ENCODE measurements at regions not wholly inside any gene's neighbourhood (a gene's known extent, or its start where the extent isn't known, plus 50 kb on each side); places are given as distances from the start of the nearest gene placed in this dataset.
A peak's percentile ranks its signal among the peaks of the same experiment; 100 is the strongest.

DNA sequence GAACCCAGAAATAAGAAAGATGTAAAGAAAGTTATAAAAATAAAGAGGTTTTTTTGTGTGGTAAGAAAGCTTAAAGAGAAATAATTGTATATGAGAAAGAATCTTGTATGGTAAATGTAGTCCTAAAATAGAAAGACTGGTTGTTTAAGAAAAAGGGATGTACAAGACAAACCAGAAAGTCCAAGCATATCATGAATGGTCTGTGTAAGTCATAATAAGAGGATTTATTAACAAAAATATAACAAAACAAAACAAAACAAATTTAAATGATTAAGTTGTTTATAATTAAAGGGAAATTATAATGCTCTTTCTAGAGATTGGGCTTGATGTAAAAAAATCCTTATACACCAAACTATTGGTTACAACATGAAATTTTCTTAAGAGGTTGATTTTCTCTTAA, 590.4 kb upstream of the PTGER4 start:
- ATAC-seq (no peak), FAIRE-seq (no peak), DNase-seq (ENCODE audit: low read depth in 1 of 2, low spot score in 1 of 2) (peak in 1 of 2 experiments; percentile 28)
- ChIA-PET POLR2A (no interaction called here), CTCF (no interaction called here)
- TF ChIP-seq ZFP36 (IDR thresholded peaks at IDR 0.05; ENCODE audit: borderline replicate concordance, partially characterized antibody), result peak; percentile 79
- TF ChIP-seq FOSL2 (IDR thresholded peaks at IDR 0.05), result no peak
- no peak for TF ChIP-seq FOSL2 (CRISPR knock-in tag; IDR thresholded peaks at IDR 0.05)
- no peak for TF ChIP-seq CBX8 (IDR thresholded peaks at IDR 0.05)
- H3K4me3 ChIP-seq, result no peak overlapping the region
- H3K4me2 ChIP-seq, result no peak overlapping the region
- H3K27ac ChIP-seq, result no peak overlapping the region
- H3K4me1 ChIP-seq, result no peaks in the 10 kb centered on the region
- H3K9me3 ChIP-seq, result no peaks in the 10 kb centered on the region; the same call in 2 of the 3 replicates

DNA sequence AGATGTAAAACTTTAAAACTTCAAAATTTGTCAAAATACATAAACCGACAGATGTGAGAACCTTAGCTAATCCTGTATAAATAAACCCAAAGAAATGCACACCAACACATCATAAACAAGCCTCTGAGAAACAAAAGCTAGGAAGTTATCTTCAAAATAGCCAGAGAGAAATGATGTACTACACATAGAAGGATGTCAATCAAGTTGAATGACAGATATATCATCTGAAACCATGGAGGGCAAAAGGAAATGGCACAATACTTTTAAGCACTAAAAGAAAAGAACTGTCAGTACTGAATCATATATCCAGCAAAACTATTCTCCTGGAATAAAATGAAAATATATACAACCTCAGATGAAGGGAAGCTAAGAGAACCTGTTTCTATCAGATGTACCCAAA, 595.1 kb upstream of the PTGER4 start:
- 73% methylated on average over 1 of the region's 1 CpG for WGBS (ENCODE audit: missing lambda C conversion rate)

More for the DNA sequence above, 595.1 kb upstream of the PTGER4 start:
- no peak overlapping the region for H3K4me3 ChIP-seq
- H3K9me3 ChIP-seq, result no peaks in the 10 kb centered on the region; the same call in 2 of the 3 replicates
- ChIA-PET CTCF (no interaction called here), POLR2A (no interaction called here)
- TF ChIP-seq POLR2A (IDR thresholded peaks at IDR 0.05; ENCODE audit: low read length) (no peak), EP300 (IDR thresholded peaks at IDR 0.05) (no peak), FOSL2 (IDR thresholded peaks at IDR 0.05) (no peak), FOSL2 (CRISPR knock-in tag; IDR thresholded peaks at IDR 0.05) (no peak), MAZ (IDR thresholded peaks at IDR 0.05; ENCODE audit: borderline replicate concordance, low read depth, low read length) (no peak), HEYL (CRISPR knock-in tag; IDR thresholded peaks at IDR 0.05) (no peak), JUN (IDR thresholded peaks at IDR 0.05) (no peak), NFE2L2 (conservative IDR thresholded peaks at IDR 0.05; ENCODE audit: low read length) (no peak), RFX5 (IDR thresholded peaks at IDR 0.05) (no peak), RARB (CRISPR knock-in tag; IDR thresholded peaks at IDR 0.05) (no peak), EHF (CRISPR knock-in tag; IDR thresholded peaks at IDR 0.05) (no peak), TP53 (CRISPR knock-in tag; IDR thresholded peaks at IDR 0.05) (no peak)
- TF ChIP-seq, protein P1, sequence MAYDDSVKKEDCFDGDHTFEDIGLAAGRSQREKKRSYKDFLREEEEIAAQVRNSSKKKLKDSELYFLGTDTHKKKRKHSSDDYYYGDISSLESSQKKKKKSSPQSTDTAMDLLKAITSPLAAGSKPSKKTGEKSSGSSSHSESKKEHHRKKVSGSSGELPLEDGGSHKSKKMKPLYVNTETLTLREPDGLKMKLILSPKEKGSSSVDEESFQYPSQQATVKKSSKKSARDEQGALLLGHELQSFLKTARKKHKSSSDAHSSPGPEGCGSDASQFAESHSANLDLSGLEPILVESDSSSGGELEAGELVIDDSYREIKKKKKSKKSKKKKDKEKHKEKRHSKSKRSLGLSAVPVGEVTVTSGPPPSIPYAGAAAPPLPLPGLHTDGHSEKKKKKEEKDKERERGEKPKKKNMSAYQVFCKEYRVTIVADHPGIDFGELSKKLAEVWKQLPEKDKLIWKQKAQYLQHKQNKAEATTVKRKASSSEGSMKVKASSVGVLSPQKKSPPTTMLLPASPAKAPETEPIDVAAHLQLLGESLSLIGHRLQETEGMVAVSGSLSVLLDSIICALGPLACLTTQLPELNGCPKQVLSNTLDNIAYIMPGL (CRISPR knock-in tag; IDR thresholded peaks at IDR 0.05; ENCODE audit: borderline replicate concordance), result no peak
- TF ChIP-seq, protein P2, sequence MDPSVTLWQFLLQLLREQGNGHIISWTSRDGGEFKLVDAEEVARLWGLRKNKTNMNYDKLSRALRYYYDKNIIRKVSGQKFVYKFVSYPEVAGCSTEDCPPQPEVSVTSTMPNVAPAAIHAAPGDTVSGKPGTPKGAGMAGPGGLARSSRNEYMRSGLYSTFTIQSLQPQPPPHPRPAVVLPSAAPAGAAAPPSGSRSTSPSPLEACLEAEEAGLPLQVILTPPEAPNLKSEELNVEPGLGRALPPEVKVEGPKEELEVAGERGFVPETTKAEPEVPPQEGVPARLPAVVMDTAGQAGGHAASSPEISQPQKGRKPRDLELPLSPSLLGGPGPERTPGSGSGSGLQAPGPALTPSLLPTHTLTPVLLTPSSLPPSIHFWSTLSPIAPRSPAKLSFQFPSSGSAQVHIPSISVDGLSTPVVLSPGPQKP (IDR thresholded peaks at IDR 0.05; ENCODE audit: low read depth, low read length), result no peak
- TF ChIP-seq, protein P3, sequence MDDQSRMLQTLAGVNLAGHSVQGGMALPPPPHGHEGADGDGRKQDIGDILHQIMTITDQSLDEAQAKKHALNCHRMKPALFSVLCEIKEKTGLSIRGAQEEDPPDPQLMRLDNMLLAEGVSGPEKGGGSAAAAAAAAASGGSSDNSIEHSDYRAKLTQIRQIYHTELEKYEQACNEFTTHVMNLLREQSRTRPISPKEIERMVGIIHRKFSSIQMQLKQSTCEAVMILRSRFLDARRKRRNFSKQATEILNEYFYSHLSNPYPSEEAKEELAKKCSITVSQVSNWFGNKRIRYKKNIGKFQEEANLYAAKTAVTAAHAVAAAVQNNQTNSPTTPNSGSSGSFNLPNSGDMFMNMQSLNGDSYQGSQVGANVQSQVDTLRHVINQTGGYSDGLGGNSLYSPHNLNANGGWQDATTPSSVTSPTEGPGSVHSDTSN (IDR thresholded peaks at IDR 0.05), result no peak
- TF ChIP-seq, protein P4, sequence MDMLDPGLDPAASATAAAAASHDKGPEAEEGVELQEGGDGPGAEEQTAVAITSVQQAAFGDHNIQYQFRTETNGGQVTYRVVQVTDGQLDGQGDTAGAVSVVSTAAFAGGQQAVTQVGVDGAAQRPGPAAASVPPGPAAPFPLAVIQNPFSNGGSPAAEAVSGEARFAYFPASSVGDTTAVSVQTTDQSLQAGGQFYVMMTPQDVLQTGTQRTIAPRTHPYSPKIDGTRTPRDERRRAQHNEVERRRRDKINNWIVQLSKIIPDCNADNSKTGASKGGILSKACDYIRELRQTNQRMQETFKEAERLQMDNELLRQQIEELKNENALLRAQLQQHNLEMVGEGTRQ (IDR thresholded peaks at IDR 0.05), result no peak
- TF ChIP-seq, protein P5, sequence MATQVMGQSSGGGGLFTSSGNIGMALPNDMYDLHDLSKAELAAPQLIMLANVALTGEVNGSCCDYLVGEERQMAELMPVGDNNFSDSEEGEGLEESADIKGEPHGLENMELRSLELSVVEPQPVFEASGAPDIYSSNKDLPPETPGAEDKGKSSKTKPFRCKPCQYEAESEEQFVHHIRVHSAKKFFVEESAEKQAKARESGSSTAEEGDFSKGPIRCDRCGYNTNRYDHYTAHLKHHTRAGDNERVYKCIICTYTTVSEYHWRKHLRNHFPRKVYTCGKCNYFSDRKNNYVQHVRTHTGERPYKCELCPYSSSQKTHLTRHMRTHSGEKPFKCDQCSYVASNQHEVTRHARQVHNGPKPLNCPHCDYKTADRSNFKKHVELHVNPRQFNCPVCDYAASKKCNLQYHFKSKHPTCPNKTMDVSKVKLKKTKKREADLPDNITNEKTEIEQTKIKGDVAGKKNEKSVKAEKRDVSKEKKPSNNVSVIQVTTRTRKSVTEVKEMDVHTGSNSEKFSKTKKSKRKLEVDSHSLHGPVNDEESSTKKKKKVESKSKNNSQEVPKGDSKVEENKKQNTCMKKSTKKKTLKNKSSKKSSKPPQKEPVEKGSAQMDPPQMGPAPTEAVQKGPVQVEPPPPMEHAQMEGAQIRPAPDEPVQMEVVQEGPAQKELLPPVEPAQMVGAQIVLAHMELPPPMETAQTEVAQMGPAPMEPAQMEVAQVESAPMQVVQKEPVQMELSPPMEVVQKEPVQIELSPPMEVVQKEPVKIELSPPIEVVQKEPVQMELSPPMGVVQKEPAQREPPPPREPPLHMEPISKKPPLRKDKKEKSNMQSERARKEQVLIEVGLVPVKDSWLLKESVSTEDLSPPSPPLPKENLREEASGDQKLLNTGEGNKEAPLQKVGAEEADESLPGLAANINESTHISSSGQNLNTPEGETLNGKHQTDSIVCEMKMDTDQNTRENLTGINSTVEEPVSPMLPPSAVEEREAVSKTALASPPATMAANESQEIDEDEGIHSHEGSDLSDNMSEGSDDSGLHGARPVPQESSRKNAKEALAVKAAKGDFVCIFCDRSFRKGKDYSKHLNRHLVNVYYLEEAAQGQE (IDR thresholded peaks at IDR 0.05), result no peak
- DNase-seq (ENCODE audit: low read depth in 1 of 2, low spot score in 1 of 2) (no peak), FAIRE-seq (no peak), ATAC-seq (no peak)
- no peak overlapping the region for H3K4me2 ChIP-seq
- H3K27ac ChIP-seq, result no peak overlapping the region
- no peaks in the 10 kb centered on the region for H3K4me1 ChIP-seq
